Panc1 (cell line): ENCODE measurements at regions not wholly inside any gene's neighbourhood (a gene's known extent, or its start where the extent isn't known, plus 50 kb on each side); places are given as distances from the start of the nearest gene placed in this dataset.

ENCODE experiments used
- ATAC-seq: fragments of 200-7000 bp; cut with Tn5 transposase; 2 replicates; pipeline ENCODE4 v1.9.1; 2020; ENCODE audit warnings: mild to moderate bottlenecking, moderate library complexity
- BruUV-seq: library from RNA; stranded (reverse); fragments of 400-500 nt; replicated peaks from 2 replicates; lab custom pipeline; 2021; lab: Mats Ljungman, UMichigan
- CTCF ChIA-PET: fragments of 300-600 bp; sonication (Branson Sonifier 250); formaldehyde crosslinking; loops from one replicate; lab custom pipeline; 2022; ENCODE audit warnings: antibody characterized with exemption; lab: Charles Lee
- POLR2A ChIA-PET: fragments of 300-600 bp; sonication (Branson Sonifier 250); formaldehyde crosslinking; loops from one replicate; lab custom pipeline; 2022; ENCODE audit warnings: antibody characterized with exemption; lab: Charles Lee
- DNase-seq: peaks from one replicate; pipeline ENCODE4 v3.0.0-alpha.2; 2010; ENCODE audit warnings: low read depth, low spot score
- H3K27ac ChIP-seq: 2 replicates; pipeline ENCODE4 v1.5.1; 2011; ENCODE audit warnings: mild to moderate bottlenecking, low read length, inconsistent platforms
- H3K27me3 ChIP-seq: fragments of 200-500 bp; sonication (Bioruptor generic); 2 replicates; pipeline ENCODE4 v1.6.0; 2014; ENCODE audit warnings: low read length, inconsistent platforms; ENCODE audit not compliant: control insufficient read depth, insufficient read depth
- H3K36me3 ChIP-seq: fragments of 200-500 bp; sonication (Bioruptor generic); 2 replicates; pipeline ENCODE4 v1.5.1; 2014; ENCODE audit warnings: inconsistent platforms, mild to moderate bottlenecking, low read length, moderate library complexity; ENCODE audit not compliant: control insufficient read depth, insufficient read depth
- H3K4me1 ChIP-seq: 2 replicates; pipeline ENCODE4 v1.5.1; 2011; ENCODE audit warnings: inconsistent platforms, mild to moderate bottlenecking, low read length, moderate library complexity; ENCODE audit not compliant: control insufficient read depth, insufficient read depth
- H3K4me3 ChIP-seq, 2 experiments: 2 replicates each; pipeline ENCODE4 v1.5.1; 2011 to 2012; ENCODE audit warnings: low read depth in 2 of 2, low read length in 2 of 2, mild to moderate bottlenecking in 2 of 2, inconsistent platforms in 1 of 2, moderate library complexity in 1 of 2
- H3K9me3 ChIP-seq: fragments of 200-500 bp; sonication (Bioruptor generic); 2 replicates; pipeline ENCODE4 v1.5.1; 2014; ENCODE audit warnings: low read depth, mild to moderate bottlenecking, inconsistent platforms, low read length, moderate library complexity; ENCODE audit not compliant: control insufficient read depth, insufficient read depth
- POLR2AphosphoS5 ChIP-seq: IDR thresholded peaks from 2 replicates; pipeline ENCODE4 v1.6.1; 2012; ENCODE audit warnings: mild to moderate bottlenecking, low read depth, low read length, moderate library complexity
- SIN3A ChIP-seq: IDR thresholded peaks from 2 replicates; pipeline ENCODE4 v1.6.1; 2012; ENCODE audit warnings: low read depth, mild to moderate bottlenecking, low read length, moderate library complexity, borderline replicate concordance; ENCODE audit not compliant: insufficient read depth
- TCF7L2 ChIP-seq: IDR thresholded peaks from 2 replicates; pipeline ENCODE4 v1.6.1; 2011; ENCODE audit warnings: mild to moderate bottlenecking, low read depth, low read length, inconsistent platforms
- in situ Hi-C: cut with HindIII; loops from 2 replicates; pipeline ENCODE4 v1.10.0; 2016; ENCODE audit warnings: low sequenced_read_pairs, low pct_unique_long_range_greater_than_20kb
- intact Hi-C: fragments of 100-400 bp; cut with micrococcal nuclease; formaldehyde crosslinking; loops from one replicate; pipeline ENCODE4 v1.10.0; 2022; ENCODE audit not compliant: unreplicated experiment
- TF ChIP-seq, protein P1 (sequence below), 2 experiments: IDR thresholded peaks; 2 replicates each; pipeline ENCODE4 v1.6.1; 2011 to 2012; ENCODE audit warnings: low read depth in 2 of 2, control low read depth in 1 of 2, low read length in 1 of 2, mild to moderate bottlenecking in 1 of 2, moderate library complexity in 1 of 2; ENCODE audit not compliant: insufficient read depth in 1 of 2
- TF ChIP-seq, protein P2 (sequence below): fragments of 450-650 bp; IDR thresholded peaks from 2 replicates; pipeline ENCODE4 v1.5.1; 2017; ENCODE audit warnings: mild to moderate bottlenecking

DNA sequence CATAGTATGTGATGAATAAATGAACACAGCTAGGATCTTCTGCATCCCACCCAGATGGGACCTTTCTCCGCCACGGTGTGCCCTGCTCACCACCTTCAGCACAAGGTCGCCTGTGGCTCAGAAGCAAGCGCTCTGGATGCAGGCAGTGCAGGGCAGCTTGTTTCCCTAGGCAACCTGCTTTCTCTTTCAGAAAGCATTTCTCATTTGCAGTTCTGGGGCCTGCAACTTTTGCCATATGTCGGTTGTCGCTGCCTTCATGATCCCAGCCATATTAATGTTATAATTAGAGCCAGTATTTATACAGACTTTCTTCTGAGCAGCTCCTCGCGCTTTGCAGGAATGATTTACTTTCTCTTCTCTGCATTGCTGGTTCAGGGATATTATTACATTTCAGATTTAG, 692.8 kb downstream of the RNF144A start:
- TF ChIP-seq, protein P1, sequence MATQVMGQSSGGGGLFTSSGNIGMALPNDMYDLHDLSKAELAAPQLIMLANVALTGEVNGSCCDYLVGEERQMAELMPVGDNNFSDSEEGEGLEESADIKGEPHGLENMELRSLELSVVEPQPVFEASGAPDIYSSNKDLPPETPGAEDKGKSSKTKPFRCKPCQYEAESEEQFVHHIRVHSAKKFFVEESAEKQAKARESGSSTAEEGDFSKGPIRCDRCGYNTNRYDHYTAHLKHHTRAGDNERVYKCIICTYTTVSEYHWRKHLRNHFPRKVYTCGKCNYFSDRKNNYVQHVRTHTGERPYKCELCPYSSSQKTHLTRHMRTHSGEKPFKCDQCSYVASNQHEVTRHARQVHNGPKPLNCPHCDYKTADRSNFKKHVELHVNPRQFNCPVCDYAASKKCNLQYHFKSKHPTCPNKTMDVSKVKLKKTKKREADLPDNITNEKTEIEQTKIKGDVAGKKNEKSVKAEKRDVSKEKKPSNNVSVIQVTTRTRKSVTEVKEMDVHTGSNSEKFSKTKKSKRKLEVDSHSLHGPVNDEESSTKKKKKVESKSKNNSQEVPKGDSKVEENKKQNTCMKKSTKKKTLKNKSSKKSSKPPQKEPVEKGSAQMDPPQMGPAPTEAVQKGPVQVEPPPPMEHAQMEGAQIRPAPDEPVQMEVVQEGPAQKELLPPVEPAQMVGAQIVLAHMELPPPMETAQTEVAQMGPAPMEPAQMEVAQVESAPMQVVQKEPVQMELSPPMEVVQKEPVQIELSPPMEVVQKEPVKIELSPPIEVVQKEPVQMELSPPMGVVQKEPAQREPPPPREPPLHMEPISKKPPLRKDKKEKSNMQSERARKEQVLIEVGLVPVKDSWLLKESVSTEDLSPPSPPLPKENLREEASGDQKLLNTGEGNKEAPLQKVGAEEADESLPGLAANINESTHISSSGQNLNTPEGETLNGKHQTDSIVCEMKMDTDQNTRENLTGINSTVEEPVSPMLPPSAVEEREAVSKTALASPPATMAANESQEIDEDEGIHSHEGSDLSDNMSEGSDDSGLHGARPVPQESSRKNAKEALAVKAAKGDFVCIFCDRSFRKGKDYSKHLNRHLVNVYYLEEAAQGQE (IDR thresholded peaks at IDR 0.05; ENCODE audit: insufficient read depth in 1 of 2, low read depth in 2 of 2, low read length in 1 of 2): no peak
- TF ChIP-seq POLR2AphosphoS5: no peak
- TF ChIP-seq, protein P2, sequence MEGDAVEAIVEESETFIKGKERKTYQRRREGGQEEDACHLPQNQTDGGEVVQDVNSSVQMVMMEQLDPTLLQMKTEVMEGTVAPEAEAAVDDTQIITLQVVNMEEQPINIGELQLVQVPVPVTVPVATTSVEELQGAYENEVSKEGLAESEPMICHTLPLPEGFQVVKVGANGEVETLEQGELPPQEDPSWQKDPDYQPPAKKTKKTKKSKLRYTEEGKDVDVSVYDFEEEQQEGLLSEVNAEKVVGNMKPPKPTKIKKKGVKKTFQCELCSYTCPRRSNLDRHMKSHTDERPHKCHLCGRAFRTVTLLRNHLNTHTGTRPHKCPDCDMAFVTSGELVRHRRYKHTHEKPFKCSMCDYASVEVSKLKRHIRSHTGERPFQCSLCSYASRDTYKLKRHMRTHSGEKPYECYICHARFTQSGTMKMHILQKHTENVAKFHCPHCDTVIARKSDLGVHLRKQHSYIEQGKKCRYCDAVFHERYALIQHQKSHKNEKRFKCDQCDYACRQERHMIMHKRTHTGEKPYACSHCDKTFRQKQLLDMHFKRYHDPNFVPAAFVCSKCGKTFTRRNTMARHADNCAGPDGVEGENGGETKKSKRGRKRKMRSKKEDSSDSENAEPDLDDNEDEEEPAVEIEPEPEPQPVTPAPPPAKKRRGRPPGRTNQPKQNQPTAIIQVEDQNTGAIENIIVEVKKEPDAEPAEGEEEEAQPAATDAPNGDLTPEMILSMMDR: no peak
- no peak for TF ChIP-seq SIN3A
- no peak for TF ChIP-seq TCF7L2
- H3K4me3 ChIP-seq: no peak overlapping the region
- H3K36me3 ChIP-seq: no peaks in the 10 kb centered on the region
- H3K9me3 ChIP-seq: no peaks in the 10 kb centered on the region
- BruUV-seq: no TSS peak
- POLR2A ChIA-PET: no interaction called here
- intact Hi-C loops: no loop called here
- CTCF ChIA-PET: no interaction called here
- no peak overlapping the region for H3K27ac ChIP-seq
- no peaks in the 10 kb centered on the region for H3K4me1 ChIP-seq
- H3K27me3 ChIP-seq: no peaks in the 10 kb centered on the region; the same call in 1 of the 2 replicates
- in situ Hi-C loops: no loop called here
- ATAC-seq (no peak), DNase-seq (no peak)

DNA sequence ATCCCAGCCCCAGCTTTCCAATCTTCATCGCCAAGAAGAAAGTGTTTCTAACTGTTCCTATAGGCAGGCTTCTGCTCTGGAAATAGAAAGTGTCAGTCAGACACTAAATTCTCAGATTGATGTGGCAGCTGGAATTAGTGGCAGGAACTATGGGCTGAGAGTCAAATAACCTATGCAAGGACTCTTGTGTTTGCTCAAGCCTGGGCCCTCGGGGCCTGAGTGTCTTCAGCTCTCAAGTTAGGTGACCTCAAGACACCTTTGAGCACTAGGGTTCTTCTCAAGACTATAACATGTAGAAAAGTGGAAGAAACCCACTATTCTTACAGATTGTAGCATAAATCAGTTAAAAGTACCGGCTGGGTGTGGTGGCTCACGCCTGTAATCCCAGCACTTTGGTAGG, 694.5 kb downstream of the RNF144A start:
- ChIA-PET CTCF (no interaction called here), POLR2A (no interaction called here)
- no peak overlapping the region for H3K4me3 ChIP-seq
- no peak for DNase-seq
- BruUV-seq: no TSS peak
- no peaks in the 10 kb centered on the region for H3K9me3 ChIP-seq
- in situ Hi-C loops (no loop called here), intact Hi-C loops (no loop called here)
- H3K27me3 ChIP-seq: no peaks in the 10 kb centered on the region
- H3K4me1 ChIP-seq: no peaks in the 10 kb centered on the region
- no peak for ATAC-seq
- TF ChIP-seq POLR2AphosphoS5 (no peak), SIN3A (no peak), TCF7L2 (no peak)
- TF ChIP-seq, protein P1 (IDR thresholded peaks at IDR 0.05; ENCODE audit: insufficient read depth in 1 of 2, low read depth in 2 of 2, low read length in 1 of 2): no peak
- TF ChIP-seq, protein P2: no peak
- no peak overlapping the region for H3K27ac ChIP-seq
- no peaks in the 10 kb centered on the region for H3K36me3 ChIP-seq
